Posterior cingulate gyrus (tissue), 11 donors: ENCODE measurements at regions not wholly inside any gene's neighbourhood (a gene's known extent, or its start where the extent isn't known, plus 50 kb on each side); places are given as distances from the start of the nearest gene placed in this dataset.
"Not testable (repeated sequence)": the region's sequence is repeated elsewhere in the genome, so short reads cannot be mapped to it uniquely, and the experiment has no call there.

Experiments used
- DNase-seq, 10 donors: peaks; one replicate each; pipeline versions ENCODE4 v3.0.0 to v3.0.0-alpha.2; 2020 to 2021; ENCODE audit warnings: mixed read lengths in 3 of 10
- intact Hi-C: fragments of 100-400 bp; cut with DNase I; formaldehyde crosslinking; loops from one replicate; pipeline ENCODE4 v1.15.1; 2023

DNA sequence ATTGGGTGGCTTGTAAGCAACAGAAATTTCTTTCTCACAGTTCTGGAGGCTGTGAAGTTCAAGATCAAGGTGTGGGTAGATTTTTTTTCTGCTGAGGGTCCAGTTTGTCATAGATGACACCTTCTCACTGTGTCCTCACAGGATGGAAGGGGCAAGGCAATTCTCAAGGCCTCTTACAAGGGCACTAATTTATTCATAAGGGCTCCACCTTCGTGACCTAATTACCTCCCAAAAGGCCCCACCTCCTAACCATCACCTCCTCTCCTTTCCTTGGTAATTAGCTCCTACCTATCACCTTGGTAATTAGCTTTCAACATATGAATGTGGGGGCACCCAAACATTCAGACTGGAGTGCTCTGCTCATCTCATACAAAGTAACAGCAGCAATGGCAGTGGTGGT lies 92.3 kb upstream of the CD44 start:
- intact Hi-C loops: no loop called here
- DNase-seq: no peak

DNA sequence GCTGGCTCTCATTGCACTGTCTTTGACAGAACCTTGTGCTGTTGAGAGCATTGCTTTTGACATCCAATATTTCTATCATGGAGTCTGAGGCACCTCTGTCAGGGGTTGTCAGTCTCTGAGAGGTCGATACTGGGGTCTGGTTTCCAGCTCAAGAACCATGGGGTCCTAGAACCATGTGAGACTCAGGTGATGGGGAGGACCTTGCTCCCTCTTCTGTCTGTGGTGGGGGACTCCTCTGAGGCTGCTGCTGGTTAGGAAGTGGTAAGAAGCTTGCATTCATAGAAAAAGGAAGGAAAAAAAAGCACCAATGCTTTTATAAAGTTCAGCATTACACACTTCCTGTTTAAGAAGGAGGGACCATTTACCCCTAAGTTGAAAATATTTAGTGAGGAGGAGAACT lies 91.8 kb upstream of the CD44 start:
- intact Hi-C loops: no loop called here
- DNase-seq: no peak

- no peak for DNase-seq
- intact Hi-C loops: no loop called here
Measured at GRCh38 chr11:35047769-35048168, 91.2 kb upstream of the CD44 start.

DNA sequence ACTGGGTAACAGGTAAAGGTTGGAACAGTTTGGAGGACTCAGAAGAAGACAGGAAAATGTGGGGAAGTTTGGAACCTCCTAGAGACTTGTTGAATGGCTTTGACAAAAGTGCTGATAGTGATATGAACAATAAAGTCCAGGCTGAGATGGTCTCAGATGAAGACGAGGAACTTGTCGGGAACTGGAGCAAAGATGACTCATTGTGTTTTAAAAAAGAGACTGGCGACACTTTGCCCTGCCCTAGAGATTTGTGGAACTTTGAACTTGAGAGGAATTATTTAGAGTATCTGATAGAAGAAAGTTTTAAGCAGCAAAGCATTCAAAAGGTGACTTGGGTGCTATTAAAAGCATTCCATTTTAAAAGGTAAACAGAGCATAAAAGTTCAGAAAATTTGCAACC lies 90.6 kb upstream of the CD44 start:
- DNase-seq, intact Hi-C loops: not testable (repeated sequence)

- DNase-seq: no peak
- intact Hi-C loops: no loop called here
Measured at GRCh38 chr11:35049859-35050531, 89.0 kb upstream of the CD44 start.

- intact Hi-C loops: no loop called here
- no peak for DNase-seq
Measured at GRCh38 chr11:35050541-35050995, 88.4 kb upstream of the CD44 start.

- DNase-seq: no peak
- intact Hi-C loops: no loop called here
Measured at GRCh38 chr11:35056391-35057093, 82.4 kb upstream of the CD44 start.

DNA sequence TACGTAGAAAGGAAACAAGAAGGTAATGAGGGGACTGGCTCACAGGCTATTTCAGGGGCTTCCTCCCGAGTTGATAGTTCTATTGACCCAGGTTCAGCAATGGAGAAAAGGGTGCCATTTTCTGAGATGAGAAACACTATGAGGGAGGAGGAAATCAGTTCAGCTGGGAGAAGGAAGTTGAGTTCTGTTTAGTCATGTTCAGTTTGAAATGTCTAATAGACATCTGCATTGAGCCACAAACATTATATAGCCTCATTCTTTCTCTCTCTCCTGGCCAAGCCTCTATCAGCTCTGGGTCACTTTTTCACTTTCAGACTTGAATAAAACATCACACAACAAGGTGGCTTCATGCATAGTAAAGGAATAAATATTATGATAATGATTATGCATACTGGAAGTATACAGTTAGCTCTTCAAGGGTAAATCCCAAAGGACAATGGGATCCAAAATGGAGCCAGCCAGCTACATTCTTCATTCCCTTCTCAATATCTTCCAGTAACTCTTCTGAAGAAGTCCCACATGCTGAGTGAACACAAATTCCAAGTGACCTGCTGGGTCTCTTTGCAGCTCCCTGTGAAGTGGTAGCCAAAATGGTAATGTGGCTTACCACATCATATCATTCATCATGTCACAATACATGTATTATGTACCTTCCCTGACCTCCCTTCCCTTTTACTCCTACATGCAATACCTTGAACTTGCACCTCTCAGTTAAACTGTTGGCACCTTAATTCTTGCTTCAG lies 80.9 kb upstream of the CD44 start:
- intact Hi-C loops: no loop called here
- DNase-seq: no peak

GRCh38 chr11:35058669-35059434 lies 80.1 kb upstream of the CD44 start:
- DNase-seq: no peak
- intact Hi-C loops: no loop called here

- no peak for DNase-seq
- intact Hi-C loops: no loop called here
Measured at GRCh38 chr11:35061516-35062440, 77.2 kb upstream of the CD44 start.

DNA sequence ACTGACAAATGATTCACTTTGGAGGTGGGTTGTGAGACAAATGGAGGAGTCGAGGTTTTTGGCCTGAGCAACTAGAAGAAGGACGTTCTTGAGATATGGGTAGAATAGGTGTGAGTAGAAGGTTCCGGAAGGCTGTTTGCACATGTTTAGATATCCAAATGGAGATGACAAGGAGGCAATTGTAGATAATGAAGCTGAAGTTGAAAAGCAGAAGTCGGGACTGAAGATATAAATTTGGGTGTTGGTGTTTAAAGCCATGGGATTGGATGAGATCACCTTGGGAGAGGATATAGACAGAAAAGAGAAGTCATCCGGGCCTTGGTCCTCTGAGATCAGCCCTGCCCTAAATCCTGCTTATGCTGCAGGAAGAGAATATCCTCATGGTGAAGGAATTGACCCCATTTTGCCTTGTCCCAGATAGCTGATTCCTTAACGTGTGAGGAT lies 75.5 kb upstream of the CD44 start:
- intact Hi-C loops: no loop called here
- DNase-seq: no peak

DNA sequence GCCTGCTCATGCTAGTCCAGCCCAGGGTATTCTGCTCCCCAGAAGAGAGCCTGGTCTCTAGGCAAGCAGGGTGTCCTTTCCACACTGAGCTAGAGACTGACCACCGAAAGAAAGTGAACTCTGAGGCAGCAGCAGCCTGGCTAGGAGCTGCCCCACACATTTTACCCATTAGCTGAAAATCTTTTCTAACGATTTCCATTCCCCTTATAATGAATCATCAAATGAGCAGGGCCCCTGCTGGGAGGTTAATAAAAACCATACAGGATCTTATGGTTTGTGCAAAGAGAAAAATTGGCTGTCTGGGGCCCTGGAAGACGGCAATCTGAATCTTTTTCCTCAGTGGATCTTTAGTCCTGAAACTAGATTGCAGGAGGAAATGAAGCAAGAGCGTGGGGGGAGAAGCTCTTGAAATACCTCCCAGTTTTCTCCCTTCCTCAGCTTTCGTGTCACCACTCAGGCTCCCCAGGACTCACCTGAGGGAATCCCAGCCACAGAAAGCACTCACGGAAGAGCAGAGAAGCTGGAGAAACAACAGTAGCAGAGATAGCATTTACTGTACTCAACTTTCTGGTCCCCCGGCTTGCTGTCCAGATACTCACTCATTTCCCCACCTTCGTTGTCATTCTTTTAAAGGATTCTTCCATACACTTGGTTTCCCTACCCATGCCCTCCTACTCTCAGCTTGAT lies 74.7 kb upstream of the CD44 start:
- DNase-seq: no peak
- intact Hi-C loops: no loop called here

DNA sequence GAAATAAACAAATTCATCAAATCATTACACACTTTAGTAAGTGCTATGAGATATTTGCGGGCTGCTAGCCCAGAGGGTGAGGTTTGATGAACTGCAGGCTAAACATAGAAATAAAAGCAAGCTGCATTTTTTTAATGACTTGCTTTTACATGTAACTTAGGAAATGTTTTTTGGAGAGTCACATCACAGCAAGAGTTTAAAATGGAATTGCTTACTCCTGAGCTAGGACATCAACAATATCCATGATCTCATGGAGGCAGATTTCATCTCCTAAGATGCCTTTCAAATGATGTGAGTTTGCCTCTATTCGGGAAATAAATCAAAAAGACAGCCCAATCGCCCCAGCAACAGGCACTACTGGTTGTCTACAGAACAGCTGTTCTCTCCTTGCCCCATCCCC lies 73.4 kb upstream of the CD44 start:
- intact Hi-C loops: no loop called here
- no peak for DNase-seq

DNA sequence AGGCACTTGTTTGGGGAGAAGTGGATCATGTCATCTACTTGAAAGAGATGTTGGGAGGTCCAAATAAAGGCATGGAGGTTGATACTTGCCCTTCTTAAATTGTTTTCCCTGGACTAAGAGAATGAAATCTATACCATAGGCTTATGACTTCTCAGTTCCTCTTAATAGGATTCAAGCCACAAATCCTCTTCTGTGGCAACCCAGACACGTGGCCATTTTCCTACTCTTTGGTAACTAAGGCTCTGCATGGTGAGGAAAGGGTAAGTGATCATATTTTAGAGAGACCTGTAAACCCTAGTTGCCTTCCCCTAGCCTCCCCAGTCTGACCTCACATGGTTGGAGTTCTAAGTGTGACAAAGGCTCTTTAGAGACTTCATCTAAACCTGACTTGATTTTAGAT lies 72.9 kb upstream of the CD44 start:
- DNase-seq: no peak
- intact Hi-C loops: no loop called here

GRCh38 chr11:35066783-35067423 lies 72.1 kb upstream of the CD44 start:
- no peak for DNase-seq
- intact Hi-C loops: no loop called here

DNA sequence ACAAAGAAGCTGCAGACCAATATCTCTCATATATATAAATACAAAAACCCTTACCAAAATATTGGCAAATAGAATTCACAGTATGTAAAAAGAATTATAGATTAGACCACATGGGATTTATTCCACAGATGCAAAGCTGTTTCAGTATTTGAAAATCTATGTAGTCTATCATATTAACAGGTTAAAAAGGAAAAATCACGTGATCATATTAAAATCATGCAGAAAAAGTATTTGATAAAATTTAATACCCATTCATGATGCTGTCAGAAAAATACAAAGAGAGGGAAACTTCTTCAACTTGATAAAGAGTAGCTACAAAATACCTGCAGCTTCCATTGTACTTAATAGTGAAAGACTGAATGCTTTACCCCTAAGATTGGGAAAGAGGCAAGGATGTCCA lies 67.2 kb upstream of the CD44 start:
- no peak for DNase-seq
- intact Hi-C loops: no loop called here

- DNase-seq: no peak
- intact Hi-C loops: no loop called here
Measured at GRCh38 chr11:35073691-35074419, 65.1 kb upstream of the CD44 start.
